Osteocyte (in vitro differentiated cells): ENCODE measurements at regions not wholly inside any gene's neighbourhood (a gene's known extent, or its start where the extent isn't known, plus 50 kb on each side); places are given as distances from the start of the nearest gene placed in this dataset.

ENCODE experiments used
- DNase-seq: peaks from one replicate; pipeline ENCODE4 v3.0.0; 2021; ENCODE audit warnings: mixed read lengths; ENCODE audit not compliant: unreplicated experiment; ENCODE audit errors: extremely low spot score
- H3K27ac Mint-ChIP-seq: one replicate; pipeline ENCODE4 v1.8.0; 2021; ENCODE audit warnings: mild to moderate bottlenecking, mixed read lengths; ENCODE audit not compliant: unreplicated experiment
- H3K27me3 Mint-ChIP-seq: one replicate; pipeline ENCODE4 v1.8.0; 2021; ENCODE audit warnings: mixed read lengths; ENCODE audit not compliant: unreplicated experiment
- H3K36me3 Mint-ChIP-seq: one replicate; pipeline ENCODE4 v1.8.0; 2021; ENCODE audit warnings: mixed read lengths; ENCODE audit not compliant: unreplicated experiment
- H3K4me1 Mint-ChIP-seq: one replicate; pipeline ENCODE4 v1.8.0; 2021; ENCODE audit warnings: mixed read lengths; ENCODE audit not compliant: unreplicated experiment
- H3K4me3 Mint-ChIP-seq: one replicate; pipeline ENCODE4 v1.8.0; 2021; ENCODE audit warnings: mild to moderate bottlenecking, moderate library complexity, mixed read lengths; ENCODE audit not compliant: unreplicated experiment
- H3K9me3 Mint-ChIP-seq: one replicate; pipeline ENCODE4 v1.8.0; 2021; ENCODE audit warnings: mixed read lengths; ENCODE audit not compliant: unreplicated experiment
- TF ChIP-seq, protein P1 (sequence below): fragments of 200-600 bp; sonication (generic); IDR thresholded peaks from 2 replicates; pipeline ENCODE4 v1.5.0; 2021; ENCODE audit warnings: antibody characterized with exemption, mild to moderate bottlenecking, moderate library complexity

- H3K4me3 Mint-ChIP-seq = no peak overlapping the region
- H3K4me1 Mint-ChIP-seq = peaks cover 7% of the 10 kb centered on the region
- no peaks in the 10 kb centered on the region for H3K9me3 Mint-ChIP-seq
- DNase-seq = no peak
- no peaks in the 10 kb centered on the region for H3K36me3 Mint-ChIP-seq
- no peaks in the 10 kb centered on the region for H3K27me3 Mint-ChIP-seq
- no peak overlapping the region for H3K27ac Mint-ChIP-seq
- TF ChIP-seq, protein P1, sequence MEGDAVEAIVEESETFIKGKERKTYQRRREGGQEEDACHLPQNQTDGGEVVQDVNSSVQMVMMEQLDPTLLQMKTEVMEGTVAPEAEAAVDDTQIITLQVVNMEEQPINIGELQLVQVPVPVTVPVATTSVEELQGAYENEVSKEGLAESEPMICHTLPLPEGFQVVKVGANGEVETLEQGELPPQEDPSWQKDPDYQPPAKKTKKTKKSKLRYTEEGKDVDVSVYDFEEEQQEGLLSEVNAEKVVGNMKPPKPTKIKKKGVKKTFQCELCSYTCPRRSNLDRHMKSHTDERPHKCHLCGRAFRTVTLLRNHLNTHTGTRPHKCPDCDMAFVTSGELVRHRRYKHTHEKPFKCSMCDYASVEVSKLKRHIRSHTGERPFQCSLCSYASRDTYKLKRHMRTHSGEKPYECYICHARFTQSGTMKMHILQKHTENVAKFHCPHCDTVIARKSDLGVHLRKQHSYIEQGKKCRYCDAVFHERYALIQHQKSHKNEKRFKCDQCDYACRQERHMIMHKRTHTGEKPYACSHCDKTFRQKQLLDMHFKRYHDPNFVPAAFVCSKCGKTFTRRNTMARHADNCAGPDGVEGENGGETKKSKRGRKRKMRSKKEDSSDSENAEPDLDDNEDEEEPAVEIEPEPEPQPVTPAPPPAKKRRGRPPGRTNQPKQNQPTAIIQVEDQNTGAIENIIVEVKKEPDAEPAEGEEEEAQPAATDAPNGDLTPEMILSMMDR = no peak
Measured at GRCh38 chr18:56306797-56307196, 331.6 kb downstream of the TXNL1 start.

DNA sequence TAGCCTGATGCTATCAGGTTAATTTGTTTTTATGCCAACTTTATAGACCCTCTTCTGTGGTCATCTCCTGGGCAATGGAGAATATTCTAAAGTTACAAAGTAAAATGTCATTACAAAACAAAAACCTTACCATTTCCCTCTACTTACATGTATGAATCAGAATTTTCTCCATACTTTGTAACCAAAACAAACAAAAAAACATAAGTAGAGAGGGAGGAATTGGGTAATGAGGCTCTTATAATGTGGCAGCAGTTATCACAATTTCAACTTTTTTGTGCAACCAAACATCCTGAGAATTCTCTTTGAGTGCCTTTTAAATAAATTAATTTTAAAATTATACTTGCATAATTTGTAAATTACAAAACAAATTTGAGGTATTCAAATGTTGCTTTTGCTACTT, 332.8 kb downstream of the TXNL1 start:
- no peak overlapping the region for H3K27ac Mint-ChIP-seq
- H3K4me1 Mint-ChIP-seq = peaks cover 12% of the 10 kb centered on the region
- H3K36me3 Mint-ChIP-seq = no peaks in the 10 kb centered on the region
- no peaks in the 10 kb centered on the region for H3K9me3 Mint-ChIP-seq
- TF ChIP-seq, protein P1 = no peak
- no peak overlapping the region for H3K4me3 Mint-ChIP-seq
- H3K27me3 Mint-ChIP-seq = no peaks in the 10 kb centered on the region
- no peak for DNase-seq

DNA sequence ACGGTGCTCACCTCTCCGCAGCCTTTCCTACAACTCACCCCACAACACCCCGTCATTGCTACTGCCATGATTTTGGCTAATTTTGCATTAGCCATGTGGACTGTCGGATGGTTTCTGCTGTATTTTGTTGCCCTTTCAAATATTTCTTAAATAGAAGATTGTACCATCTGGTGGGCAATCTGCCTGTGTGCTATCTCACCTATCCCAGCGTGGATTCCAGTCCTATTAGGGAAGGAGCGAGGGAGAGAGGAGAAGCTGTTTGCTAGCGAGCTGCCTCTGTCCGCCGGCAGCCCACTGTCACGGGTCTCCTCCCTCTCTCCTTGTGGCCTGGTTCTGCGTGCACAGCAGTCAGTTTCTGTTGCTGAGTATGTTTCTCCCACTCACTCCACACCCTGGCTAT, 336.2 kb downstream of the TXNL1 start:
- Mint-ChIP-seq H3K27ac (no peak overlapping the region), H3K4me3 (no peak overlapping the region), H3K4me1 (peaks cover 25% of the 10 kb centered on the region), H3K9me3 (no peaks in the 10 kb centered on the region), H3K27me3 (no peaks in the 10 kb centered on the region), H3K36me3 (no peaks in the 10 kb centered on the region)
- TF ChIP-seq, protein P1 = no peak
- DNase-seq = no peak

GRCh38 chr18:56299740-56300139, 338.7 kb downstream of the TXNL1 start:
- Mint-ChIP-seq H3K9me3 (no peaks in the 10 kb centered on the region), H3K4me3 (no peak overlapping the region), H3K27me3 (no peaks in the 10 kb centered on the region), H3K27ac (peak overlapping the region; percentile 72), H3K36me3 (no peaks in the 10 kb centered on the region), H3K4me1 (peaks cover 25% of the 10 kb centered on the region)
- DNase-seq = no peak
- TF ChIP-seq, protein P1 = no peak

DNA sequence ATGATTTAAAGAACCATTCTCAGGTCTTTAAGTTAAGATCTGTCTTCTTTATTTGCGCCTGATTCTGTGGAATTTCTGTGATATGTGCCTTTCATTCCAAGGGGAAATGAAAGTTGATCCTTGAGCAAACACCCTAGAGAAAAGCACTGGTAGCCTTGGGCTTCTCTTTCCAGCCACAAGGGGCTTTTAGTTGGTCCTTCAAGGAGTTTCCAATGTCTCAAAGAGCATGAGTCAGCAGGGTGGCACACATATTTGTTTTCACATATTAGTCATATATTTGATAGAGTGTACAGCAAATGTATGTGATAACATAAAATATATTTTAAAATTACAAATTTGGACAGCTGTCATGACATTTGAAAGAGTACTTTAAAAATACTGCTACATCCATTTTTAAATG, 339.5 kb downstream of the TXNL1 start:
- Mint-ChIP-seq H3K4me3 (no peak overlapping the region), H3K27ac (peak overlapping the region; percentile 72), H3K4me1 (peaks cover 25% of the 10 kb centered on the region), H3K27me3 (no peaks in the 10 kb centered on the region), H3K9me3 (no peaks in the 10 kb centered on the region), H3K36me3 (no peaks in the 10 kb centered on the region)
- DNase-seq = no peak
- TF ChIP-seq, protein P1 = peak; percentile 60
